Hindlimb muscle (tissue), 1 donor: ENCODE measurements at regions not wholly inside any gene's neighbourhood (a gene's known extent, or its start where the extent isn't known, plus 50 kb on each side); places are given as distances from the start of the nearest gene placed in this dataset.

Experiments
- DNase-seq: peaks from one replicate; pipeline ENCODE4 v3.0.0-alpha.2; 2013

DNA sequence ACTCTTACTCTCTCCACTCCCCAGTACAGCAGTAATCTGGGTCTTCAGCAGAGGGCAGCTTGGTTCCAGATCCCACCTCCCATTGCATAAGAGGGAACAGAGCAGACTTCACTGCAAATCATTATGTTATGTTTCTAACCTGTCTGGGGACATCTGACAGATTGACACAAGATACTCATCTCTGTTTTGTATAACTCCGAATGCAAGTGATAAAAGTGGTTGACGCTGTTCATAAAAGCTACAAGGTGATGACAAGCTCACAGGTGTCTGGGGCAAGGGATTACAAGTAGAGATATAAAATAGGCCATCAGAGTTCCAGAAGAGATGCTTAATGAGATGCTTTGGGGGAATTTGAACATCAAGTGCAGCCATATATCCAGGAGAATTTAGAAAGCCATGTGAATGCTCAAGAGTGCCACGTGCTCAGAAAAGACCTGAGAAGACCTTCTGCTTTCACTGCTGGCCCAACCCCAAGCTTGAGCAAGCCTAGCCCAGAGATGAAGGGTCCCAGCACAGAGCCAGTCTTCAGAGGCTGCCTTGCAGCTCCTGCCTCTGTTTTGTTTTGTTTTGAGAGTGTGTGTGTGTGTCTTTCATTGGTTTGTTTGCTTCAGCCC lies 80.6 kb downstream of the VSTM2A start:
- DNase-seq: no peak
